IPS DF 4.7 (cell line): ENCODE measurements at regions not wholly inside any gene's neighbourhood (a gene's known extent, or its start where the extent isn't known, plus 50 kb on each side); places are given as distances from the start of the nearest gene placed in this dataset.

Experiments used
- DNase-seq: peaks from one replicate; pipeline ENCODE4 v3.0.0-alpha.2; 2013; ENCODE audit warnings: low spot score; ENCODE audit errors: extremely low read depth

DNA sequence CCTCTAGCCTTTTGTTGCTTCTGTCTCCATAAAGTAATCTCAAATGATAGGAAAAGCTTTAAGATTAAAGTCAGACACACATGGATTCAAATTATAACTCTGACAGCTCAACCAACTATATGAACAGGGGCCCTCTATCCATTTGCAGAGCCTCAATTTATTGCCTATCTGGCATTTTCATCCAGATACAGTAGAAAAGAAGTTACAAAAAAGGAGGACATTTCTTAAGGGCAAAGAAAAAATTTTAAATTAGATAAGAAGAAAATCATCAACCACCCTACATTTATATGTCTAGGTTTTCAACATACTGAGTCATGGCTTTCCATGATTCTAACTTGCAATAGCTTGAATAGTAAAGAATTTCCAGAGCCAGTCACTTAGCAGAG lies 567.2 kb downstream of the CAAP1 start:
- no peak for DNase-seq

DNA sequence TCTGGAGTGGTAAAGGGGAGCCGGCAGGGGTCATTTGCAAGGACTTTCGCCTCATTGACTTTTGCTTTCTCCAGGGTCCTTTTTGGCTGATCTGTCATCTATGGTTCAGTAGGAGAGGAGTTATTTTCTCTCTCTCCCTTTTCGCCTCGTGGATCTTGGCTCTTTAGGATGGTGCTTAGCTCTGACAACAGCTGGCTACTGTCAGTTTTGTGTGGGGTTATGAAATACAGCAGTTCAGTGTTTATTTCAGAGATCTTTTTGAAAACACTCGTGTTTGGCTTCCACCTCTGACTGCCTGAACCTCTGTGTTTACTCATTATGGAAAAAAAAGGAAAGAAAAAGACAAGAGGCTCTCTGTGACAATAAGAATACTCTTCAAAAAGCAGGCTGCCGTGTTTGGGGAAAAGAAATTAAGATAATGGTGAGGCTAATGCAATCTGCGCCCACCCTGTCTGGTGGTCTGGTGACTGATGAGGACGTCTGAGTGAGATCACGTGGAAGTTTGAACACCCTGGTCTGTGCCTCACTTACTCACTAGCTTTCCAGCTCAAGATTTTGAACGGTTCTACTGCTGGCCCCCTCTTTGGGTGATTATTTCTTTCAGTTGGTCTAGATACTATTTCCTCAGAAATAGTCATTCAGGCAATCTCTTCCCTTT lies 567.7 kb downstream of the CAAP1 start:
- DNase-seq: no peak

DNA sequence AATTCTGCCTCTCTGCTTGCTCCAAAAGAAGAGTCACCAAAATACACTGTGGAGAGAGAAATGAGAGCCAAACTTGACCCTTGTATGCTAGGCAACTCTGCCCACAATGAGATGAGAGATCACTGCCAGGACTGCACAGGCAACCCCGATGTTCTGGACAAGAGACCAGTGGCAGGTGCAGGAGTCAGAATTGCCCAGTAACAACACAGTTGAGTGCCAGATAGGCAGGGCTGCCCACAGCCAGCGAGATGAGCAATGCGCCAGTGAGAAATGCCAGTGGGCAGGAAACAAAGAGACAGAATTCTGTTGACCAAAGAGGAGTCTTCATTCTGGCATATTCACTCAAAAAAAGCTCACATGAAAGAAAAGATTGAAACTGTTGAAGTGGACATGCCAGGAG lies 570.7 kb downstream of the CAAP1 start:
- no peak for DNase-seq

DNA sequence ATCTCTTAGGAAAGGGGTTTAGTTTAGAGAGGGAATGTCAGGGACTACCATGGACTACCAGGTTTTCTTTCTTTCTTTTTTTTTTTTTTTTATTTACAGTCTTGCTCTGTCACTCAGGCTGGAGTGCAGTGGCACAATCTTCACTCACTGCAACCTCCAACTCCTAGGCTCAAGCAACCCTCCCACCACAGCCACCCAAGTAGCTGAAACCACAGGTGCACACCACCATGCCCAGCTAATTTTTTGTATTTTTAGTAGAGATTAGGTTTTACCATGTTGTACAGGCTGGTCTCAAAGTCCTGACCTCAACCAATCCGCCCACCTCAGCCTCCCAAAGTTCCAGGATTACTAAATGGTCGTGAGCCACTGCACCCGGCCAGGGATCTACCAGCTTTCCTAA lies 572.7 kb downstream of the CAAP1 start:
- DNase-seq: no peak

DNA sequence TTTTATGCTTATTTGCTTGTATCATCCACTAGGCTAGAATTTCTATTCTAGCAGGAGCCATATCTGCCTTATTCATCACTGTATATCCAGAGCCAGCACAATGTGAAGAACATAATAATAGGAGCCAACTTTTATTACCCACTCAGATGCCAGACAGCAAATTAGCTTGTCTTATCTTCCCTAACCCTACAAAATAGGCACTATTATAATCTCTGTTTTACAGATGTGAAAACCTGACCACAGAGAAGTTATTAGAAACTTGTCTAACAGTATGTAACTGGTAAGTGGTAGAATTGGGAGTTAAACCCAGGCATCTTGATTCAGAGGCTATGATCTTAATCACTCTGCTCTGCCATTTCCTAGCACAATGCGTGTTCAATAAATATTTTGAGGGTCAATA lies 579.5 kb downstream of the CAAP1 start:
- DNase-seq: no peak

DNA sequence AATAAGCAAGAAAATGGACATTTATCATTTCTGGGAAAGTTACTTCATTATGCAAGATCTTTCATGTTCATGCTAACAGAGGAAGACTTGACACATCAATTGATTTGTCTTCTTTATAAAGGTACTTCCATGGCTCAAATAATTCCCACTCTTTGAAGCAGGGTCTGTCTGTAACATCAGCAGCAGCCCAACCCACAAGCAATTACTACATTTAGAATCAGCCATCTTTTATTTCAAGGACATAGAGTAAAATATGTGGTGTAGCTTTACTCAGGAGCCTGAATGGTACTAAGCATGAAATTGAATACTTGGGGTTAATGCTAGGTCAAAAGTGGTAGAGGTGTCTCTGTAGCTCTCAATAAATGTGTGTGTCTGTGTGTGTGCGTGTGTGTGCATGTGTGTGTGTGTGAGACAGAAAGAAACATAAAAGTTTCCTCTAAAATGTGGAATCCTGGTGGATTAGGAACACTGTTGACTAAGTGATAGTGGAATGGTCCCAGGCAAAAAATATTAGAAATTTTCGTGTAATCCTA lies 581.1 kb downstream of the CAAP1 start:
- DNase-seq: no peak

DNA sequence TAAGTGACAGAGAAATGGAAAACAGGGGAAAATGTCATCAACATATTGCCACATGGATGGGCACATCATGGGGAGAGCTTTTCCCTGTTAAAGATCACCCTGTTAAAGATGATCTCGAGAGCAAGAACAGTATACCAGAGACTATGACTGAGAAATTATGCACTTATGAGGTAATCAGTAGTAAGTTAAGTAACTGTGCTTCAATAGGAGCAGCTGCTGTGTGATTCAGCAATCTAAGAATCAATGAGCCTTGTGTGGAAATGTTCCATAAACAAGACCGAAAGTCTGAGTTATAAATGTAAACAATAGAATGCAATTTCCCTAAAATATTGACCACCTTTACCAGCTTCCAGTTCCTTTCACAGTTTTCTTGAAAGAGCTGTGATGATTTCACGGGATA lies 582.3 kb downstream of the CAAP1 start:
- DNase-seq: no peak

DNA sequence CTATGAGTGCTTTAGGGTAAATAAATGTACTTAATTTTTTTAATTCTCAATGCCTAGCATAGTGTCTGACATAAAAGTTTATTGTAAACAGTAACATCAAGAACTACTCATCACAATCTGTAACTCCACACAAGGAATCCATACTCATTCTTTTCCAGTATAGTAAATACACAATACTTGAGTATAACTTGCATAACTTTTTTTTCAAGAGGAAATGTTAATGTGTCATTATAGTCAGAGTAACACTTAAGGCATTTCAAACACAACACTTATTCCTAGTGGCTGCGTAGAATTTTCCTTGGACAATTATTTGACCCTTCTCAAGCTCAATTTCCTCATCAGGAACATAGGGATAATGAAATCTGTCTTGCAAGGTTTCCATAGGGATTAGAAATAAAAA lies 584.3 kb downstream of the CAAP1 start:
- DNase-seq: no peak

DNA sequence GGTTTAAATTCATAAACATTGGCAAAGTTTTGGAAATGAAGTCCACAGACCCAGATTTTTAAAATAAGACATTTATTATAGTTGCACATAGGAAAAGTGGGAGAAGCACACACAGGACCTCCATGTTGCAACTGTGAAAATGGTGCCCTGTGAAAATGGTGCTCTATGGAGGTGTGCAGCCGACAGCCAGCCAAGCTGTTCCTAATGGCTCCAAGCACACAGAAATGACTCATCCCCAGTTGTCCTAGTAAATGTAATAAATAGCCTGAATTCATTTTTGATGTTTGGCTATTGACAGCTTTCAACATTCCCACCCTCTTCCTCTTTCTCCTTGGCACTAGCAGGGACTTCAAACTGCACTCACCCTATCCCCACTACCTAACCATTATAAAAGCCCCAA lies 590.9 kb downstream of the CAAP1 start:
- no peak for DNase-seq

DNA sequence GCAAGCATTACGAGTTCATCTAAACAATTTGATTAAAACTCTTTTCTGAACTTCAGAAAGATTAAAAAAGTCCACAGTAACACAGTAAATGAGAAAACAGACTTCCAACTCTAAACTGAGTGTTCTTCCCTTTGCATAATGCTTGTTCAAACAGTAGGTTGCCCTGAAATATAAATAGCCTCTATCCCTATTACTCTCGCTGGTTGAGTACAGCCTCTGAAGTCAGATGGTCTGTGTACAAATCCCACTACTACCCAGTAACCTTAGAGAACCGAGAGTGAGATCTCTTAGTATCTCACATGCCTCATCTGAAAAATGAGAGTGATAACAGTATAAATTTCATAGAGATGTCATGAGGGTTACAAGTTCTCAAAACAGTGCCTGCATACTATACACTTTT lies 591.6 kb downstream of the CAAP1 start:
- no peak for DNase-seq

DNA sequence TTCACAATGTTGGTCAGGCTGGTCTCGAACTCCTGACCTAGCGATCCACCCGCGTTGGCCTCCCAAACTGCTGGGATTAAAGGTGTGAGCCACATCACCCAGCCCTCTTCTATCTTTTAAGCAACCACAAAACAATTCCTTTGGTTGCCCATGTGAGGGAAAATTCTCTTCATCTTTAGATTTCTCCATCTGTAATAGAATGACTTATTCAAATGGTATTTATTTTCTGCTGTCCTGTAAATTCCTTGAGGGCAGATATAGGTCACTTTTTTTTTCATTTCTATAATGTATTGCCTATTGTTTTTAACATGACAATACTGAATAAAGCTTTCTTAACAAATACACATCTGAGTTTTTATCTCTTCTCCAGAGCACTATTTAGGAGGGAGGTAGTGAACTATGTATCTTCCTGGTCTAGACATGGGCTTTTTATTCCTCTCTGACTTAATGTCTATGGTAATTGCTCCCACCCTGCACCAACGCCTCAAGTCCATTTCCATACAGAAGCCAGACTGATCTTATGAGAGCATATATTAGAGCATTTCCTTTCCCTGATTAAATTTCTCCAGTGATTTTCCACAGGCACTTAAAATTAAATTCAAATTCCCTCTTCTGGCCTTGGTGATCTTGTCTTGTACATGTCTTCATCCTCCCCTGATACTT lies 595.6 kb downstream of the CAAP1 start:
- no peak for DNase-seq

DNA sequence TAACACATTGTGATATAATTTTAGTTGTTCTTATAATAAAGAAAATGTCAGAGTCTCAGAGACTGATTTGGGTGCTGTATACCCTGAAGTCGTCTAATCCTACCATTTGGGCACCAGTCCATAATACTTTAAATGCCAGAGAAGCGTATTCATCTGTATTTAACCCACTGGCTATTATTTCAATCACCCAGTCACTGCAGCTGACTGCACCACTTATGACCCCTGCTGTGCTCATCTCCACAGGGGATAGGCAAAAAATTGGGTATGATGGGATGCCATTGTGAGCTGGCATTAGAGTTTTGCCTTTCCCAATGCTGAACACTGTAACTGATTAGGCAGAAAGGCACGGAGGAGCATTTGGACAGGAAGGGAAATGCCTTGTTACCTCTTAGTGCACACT lies 599.7 kb downstream of the CAAP1 start:
- DNase-seq: no peak

DNA sequence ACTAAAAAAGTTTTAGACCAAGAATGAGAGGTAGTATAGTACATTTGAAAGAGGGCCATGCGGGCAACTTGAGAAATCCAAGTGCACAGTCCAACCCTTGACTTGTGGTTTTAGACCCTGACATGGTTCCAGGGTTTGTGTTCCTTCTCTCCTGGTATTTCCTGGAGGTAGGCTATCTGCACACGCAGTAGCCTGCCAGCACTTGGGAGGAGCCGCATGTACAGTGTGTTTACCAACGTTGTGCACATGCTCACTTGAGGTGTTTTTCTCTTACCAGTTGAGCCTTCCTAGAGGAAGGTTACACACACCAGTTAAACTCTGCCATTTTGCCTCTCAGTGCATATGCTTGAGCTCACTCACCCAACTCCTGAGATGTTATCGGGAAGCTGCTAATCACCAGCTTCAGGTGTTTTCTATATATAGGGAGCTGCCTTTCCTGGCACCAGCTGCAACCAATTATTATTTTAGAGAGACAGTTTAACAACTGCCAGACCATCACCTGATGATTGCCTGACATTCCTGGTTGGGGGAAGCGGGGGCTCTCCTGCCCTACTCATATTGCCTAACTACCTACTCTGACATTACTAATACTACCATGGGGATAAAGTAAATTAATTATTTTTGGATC lies 593.4 kb upstream of the TUSC1 start:
- no peak for DNase-seq

DNA sequence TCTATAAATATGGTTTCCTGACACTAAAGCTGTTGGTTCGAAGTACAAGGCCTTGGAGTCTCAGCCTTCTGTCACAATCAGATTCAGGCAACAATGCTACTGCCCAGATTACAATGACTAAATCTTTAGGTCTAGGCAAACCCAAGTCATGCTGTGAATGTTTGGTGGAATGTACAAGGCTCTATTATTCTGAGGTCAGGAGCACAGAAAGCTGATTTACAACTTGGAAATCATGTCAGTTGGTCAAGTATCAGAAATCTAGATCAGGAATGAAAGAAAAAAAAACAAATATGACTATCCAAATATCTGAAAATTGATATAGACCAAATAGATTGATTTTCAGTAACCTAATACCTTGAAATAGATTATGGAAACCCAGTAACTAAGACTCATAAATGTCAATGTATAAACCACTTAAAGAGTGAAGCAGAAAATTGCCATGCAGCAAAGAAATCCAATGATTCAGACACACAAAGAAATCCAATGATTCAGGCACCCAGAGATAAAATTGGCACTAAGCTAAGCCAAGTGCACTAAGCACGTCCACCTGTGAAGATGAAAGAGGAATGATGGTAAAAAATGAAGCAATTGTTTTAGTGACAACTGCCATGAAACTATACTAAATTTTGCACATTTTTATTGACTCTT lies 588.0 kb upstream of the TUSC1 start:
- no peak for DNase-seq

DNA sequence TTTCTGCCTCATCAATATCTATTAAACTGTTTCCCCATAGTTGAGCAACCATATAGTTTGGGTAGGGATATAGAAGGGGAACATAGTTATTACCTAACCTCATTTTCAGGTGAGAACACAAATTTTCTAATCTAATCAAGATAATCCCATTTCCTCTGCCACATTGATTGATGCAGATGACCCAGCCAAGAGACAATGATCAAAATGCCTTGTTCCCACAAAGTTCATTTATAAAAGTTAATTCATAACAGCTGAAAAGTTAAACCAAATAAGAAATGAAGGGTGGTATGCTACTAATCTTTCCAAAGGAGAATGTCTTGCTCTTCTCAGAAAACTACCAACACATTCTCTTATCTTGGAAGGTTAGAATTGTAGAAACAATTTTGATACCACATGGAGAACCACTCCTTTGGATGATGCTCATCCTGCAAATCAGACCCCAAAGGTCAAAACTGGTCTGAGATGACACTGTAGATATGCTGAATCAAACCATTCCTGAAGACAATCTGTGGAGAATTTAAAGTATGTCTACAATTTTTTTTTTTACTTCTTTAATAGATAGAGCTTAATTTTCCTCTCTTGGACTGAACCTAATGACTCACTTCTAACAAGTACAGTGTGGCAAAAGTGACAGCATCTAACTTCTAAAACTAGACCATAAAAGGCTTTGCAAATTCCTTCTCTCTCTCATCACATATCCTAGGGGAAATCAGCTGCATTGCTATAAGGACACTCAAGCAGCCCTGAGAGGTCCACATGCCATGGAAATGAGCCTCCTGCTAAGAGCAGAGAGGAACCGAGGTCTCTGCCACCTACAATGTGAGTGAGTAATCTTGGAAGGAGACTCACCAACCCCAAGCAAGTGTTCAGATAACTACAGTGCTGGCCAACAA lies 586.7 kb upstream of the TUSC1 start:
- no peak for DNase-seq

DNA sequence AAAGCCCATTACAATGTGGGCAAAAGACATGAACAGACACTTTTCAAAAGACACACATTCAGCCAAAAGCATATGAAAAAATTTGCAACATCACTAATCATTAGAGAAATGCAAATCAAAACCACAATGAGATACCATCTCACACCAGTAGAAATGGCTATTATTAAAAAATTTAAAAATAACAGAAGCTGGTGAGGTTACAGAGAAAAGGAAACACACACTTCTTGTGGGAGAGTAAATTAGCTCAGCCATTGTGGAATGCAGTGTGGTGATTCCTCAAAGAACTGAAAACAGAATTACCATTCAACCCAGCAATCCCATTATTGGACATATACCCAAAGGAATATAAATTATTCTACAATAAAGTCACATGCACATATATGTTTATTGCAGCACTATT lies 585.2 kb upstream of the TUSC1 start:
- DNase-seq: no peak

DNA sequence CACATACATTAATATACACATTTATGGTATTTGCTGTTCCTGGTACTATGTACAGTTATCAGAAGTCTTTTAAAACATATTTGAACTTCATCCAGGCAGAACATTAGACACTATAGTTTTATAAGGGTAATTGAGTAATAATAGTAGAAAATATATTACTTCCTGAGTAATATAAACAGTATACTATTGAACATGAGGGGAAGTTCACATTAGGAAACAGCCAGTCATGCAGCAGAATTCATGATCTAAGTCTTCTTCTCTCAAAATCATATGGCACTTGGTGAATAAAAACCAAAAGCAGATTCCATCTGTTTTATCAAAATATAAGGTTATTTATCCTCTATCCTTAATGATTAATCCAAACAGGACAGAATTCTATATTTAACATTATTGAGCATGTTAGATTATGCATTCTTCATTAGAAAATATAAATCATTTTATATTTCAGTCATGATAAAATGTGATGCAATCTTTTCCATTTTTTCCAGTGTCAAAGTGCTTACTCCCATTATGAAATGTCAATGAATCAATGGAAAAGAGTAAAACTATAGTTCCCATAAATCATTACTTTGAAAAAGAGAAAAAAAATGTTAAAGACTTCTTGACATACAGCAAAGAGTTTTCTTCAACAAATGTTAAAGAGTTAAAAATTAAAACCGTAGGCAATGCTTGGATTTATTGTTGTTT lies 584.3 kb upstream of the TUSC1 start:
- no peak for DNase-seq

DNA sequence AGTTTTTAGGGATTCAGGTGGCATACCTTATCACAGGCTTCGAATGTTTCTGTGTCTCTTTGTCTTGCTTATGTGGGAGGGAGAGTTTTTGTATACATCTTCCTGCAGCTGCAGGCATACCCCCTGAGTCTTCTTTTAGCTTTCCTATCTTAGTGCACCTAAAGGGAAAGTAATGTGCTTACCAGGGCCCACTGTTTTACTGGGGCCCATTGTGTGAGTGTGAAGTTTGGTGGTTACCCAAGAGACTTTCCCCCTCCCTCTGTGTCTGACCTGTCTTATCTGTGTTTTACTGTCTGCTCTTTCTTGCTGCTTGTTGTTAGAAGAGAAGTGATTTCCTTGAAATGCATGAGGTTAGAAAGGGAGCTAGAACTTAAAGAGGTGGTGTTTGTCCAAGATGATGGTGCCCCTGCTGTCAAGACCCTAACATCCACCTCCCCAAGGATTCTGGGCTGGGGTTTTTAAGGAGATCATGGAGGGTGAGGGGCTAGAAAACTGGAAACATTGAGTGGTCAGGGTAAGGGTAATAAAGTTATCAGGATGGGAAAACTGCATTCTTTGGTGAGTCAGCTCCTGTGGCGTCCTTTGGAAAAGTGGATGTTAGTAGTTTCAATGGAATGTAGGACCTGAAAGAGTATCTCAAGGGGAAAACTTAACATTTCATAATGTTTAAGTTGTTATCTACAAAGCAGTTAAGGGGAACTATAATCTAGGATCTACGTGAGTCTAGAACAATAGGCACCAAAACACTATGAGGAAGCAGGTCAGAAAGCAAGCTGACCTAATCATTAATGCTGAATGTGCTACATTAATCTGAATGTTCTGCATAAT lies 583.5 kb upstream of the TUSC1 start:
- no peak for DNase-seq

DNA sequence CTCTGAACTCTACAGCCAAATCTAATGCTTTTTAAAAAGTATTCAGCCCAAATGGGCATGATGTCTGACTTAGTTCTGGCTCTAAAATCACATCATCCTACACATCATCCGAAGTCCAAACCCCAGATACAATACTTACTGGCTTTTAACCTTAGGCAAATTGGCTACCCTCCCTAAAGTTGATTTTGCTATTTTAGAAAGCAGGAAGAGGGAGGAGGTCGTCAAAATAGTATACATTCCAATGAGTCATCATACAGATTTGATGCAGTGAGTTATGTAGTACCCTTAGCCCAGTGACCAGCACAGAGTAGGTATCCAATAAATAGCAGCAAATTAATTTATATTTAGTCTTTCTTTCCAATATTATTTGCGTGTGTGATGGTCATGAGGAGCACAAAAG lies 582.0 kb upstream of the TUSC1 start:
- no peak for DNase-seq

DNA sequence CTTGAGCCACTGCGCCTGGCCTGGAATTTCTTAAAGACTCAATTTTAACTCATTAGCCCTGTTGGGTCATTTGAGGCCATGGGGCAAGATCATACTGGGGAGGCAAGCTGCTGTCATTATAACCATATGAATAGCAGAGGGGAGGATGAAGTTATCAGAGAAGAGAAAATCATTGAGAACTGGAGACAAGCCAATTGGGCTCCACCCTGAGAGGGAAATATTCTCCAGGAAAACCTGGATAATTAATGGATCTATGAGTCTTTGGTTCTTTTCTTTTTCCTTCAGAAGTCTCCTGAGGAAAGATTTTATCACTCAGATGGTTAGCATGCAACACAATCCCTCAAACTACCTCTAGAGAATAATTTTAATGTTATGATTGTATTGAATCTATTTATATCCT lies 569.6 kb upstream of the TUSC1 start:
- DNase-seq: no peak
